CD4-positive, alpha-beta T cell treated with Interleukin-10 for 1 hour (primary cell): ENCODE measurements at regions not wholly inside any gene's neighbourhood (a gene's known extent, or its start where the extent isn't known, plus 50 kb on each side); places are given as distances from the start of the nearest gene placed in this dataset.
"Not testable (repeated sequence)": the region's sequence is repeated elsewhere in the genome, so short reads cannot be mapped to it uniquely, and the experiment has no call there.

Experiments
- DNase-seq: peaks from one replicate; pipeline ENCODE4 v3.0.0-alpha.2; 2020

DNA sequence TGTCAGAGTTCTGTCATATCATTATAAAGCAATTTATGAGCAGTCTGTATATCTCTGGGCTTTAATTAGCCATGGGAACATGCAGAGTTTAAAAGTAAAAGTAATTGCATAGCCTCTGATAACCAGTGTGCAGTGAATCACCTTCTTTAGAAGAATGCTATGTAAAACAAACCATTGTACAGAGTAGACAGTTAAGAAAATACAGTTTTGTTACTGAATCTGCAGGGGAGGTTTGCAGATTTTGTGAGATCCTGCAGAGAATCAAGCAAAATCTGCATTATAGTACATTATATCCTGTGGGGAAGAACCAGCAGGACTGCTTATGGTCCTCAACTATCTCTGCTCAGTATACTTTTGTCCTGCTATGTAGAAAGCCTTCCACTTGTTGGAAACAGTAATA is 396.2 kb upstream of the NAALADL2 start:
- no peak for DNase-seq

DNA sequence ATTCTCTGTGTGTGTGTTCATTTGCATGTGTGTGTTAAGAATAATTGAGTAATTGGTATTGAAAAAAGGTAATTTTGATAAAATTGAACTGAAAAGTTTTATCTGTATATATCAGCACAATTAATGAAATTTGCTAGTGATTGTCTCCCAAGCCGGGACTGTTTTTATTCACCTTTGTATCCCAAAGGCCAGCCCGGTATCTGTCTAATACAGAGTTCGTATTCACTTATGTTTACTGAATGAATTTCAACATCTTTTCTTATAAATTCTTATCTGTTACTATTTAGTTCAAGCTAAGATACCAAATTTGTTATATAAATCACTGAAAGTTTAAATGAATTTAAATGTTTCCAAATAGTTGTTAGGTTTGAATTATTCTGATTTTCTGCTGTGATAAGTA is 394.0 kb upstream of the NAALADL2 start:
- DNase-seq: no peak

DNA sequence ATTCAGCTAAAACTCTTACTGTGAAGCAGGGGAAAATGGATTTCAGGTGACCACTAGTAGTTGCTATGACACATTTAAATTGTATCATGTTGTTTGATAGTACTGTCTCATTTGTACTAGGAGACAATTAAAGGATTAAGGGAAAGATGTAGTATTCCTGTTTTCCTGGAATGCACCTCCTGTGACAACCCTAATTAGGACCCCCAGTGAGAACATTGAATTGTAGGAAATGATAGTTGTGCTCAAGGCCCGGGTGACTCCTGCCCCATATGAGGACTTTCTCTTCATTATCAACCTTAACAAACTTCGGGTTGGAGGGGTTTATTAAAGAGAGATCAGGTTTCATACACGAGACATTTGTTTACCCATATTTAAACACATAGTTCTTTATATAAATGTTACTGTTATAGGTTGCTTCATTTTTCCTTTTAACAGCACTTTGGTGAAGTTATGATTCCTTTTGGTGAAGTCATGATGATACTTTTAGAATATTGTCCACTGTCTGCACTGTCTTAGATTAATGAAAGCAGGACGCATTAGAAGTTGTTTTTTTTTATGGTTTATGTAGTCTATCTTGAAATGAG is 392.6 kb upstream of the NAALADL2 start:
- no peak for DNase-seq

DNA sequence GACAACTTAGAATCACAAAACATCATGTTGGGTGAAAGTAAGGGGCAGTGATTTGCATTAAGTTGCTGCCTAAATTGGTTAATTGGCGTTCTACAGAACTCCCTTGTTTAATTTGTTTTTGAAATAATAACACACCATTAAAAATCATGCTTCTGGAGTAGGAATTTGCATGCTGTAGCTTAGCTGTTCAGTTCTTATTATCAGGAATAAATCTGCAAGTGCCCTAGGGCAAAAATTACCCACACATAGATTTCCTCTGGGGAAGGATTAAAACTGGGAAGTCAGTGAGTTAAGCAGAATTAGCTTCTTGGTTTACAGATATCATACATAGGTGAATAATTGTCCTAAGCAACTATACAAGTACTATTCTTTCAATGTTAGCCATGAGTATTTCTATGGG is 381.6 kb upstream of the NAALADL2 start:
- DNase-seq: no peak

DNA sequence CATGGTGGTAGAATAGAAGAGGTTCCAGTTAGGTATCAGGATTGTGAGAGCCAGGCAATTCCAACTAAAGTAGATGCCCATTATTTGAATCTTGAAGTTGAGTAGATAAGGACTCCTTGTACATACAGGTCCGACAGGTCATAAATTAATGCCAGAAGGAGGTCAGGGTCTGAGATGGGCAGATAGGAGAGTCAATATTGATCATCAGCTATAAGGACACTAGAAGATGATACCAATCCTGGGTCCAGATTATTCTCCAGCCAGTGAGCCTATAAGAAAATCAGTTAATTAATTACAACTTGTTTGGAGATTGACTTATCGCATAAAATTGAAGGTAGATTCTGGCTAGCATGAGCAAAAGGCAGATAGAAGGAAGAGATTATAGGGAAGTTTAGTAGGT is 378.4 kb upstream of the NAALADL2 start:
- no peak for DNase-seq

DNA sequence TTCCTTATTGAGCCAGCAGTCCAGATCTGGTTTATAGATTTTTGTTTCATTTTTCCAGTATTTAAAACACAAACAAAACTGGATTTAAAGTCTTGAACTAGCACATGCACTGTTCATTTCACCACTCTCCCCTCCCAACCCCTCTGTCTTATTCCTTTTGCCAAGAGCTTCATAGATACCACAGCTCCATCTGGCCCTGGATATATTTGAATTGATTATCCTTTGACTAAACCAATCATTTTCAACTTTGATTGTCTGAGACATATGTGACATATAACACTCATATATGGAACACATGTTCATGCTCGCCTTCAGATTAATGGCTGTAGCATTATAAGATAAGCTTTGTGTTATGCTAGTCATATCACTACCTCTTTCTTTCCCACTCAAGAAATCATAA is 376.6 kb upstream of the NAALADL2 start:
- no peak for DNase-seq

DNA sequence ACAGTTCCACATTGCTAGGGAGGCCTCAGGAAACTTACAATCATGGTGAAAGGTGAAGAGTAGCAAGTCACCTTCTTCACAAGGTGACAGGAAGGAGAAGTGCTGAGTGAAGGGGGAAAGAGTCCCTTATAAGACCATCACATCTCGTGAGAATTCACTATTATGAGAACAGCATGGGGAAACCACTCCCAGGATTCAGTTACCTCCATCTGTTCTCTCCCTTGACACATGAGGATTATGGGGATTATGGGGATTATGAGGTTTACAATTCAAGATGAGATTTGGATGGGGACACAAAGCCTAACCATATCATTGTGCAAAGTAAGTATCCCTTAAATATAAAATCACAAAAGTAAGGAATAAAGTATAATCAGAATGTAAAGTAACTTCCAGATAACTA is 375.9 kb upstream of the NAALADL2 start:
- no peak for DNase-seq

DNA sequence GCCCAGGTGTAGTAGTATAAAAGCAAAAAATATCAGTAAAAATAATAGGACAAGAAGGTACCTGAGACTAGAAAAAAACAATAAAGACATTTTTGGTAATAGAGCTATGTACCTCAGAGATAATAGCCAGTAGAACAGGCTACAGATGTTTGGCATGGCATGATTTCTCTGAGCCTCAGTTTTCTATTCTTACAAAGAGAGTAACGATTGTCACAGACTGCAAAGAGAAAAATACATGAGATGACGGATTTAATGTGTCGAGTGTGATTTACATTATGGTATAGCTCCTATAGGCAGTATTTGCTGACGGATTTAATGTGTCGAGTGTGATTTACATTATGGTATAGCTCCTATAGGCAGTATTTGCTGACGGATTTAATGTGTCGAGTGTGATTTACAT is 375.3 kb upstream of the NAALADL2 start:
- DNase-seq: not testable (repeated sequence)

DNA sequence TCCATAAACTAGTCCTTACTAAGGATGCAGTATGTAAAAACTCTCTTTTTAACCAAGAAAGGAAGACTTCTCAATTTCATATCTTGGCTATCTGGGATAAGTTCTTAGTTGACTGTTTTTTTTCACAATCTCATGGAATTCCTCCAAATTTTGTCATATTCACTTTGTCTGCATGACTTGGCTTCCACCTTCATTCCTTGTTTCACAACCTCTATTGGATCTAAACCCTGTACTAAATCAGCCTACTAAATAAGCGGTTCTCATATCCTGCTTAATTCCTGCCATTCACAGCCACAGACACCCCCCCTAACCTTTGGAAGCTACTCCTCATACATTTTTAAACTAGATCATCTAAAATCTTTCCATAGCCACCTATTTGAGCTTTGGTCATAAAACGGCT is 370.6 kb upstream of the NAALADL2 start:
- DNase-seq: no peak

DNA sequence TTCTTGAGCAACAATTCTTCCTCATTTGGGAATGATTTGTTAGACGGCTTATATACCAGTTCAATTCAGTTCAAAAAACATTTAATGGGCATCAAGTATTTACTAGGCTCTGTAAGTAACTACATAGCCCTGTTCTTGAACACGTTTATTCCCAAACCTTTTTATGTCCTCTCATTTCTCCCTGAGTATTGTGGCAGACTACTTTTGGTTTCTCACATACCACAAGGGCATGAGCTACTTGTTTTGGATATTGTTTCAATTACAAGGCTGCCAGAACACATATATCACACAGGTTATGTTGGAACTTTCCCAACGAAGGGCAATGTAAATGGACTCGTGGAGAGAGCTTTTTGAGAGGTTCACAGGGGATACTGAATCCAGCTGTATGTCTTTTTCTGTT is 363.8 kb upstream of the NAALADL2 start:
- DNase-seq: no peak

DNA sequence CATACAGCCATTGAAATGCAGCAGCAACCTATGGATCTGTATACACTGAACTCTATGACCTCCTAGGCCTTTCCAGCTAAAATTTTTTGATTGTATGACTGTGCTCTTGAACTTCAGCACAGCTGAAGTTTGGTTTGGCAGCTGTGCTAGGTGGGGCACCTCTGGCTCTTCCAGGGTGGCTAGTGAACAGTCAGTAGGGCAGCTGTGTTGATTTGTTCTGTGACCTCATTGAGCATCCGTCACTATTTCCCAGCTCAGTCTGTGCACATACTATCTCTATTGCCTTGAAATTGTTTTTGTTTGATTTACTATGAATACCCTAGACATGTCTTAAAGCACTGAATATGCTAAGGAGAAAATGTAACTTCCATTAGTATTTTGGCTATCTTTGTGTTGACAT is 363.2 kb upstream of the NAALADL2 start:
- DNase-seq: no peak

DNA sequence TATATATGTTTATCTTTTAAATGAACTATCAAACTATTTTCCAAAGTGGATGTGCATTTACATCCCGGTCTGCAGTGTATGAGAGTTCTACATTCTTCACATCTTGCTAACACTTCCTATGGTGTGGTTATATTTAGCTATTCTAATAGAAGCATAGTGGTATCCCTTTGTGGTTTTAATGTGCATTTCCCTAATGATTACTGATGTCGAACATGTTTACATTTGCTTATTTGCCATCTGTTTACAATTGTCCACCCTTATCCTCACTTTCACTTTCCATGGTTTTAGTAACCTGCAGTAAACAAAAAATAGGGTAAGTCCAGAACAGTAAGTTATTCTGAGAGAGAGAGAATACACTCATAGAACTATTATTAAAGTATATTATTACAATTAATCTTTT is 360.5 kb upstream of the NAALADL2 start:
- no peak for DNase-seq

DNA sequence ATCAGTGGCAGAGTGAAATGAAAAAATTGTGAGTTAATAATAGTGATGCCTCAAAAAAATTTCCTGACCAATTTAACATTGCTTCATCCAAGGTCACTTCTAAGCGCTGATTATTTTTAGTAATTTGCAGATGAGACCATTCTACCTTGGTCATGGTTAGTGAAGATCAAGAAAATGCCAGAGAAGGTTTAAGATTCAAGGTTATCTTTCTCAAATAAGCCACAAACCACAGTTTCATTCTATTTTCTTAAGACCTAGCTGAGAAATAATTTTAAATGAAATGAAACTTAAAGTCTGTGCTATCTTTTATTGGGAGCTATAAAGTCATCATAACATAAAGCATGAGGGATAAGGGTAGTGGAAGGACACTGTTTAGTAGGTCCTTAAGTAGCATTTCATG is 353.9 kb upstream of the NAALADL2 start:
- no peak for DNase-seq

DNA sequence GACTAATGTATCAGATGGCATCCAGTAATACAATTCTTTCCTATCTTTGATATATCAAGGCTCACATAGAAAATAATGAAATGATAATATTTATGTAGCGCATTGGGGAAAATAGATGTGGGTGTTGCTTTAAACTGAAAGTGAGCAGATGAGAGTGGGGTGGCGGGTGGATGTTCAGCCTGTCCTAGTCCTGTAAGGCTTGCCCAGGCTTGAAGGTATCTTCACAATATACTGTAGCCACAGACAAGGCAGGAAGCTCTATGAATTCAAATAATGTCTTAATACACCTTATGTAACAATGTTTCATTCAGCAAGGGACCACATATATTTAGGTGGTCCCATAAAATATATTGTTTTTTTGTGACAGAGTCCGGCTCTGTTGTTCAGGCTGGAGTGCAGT is 334.9 kb upstream of the NAALADL2 start:
- no peak for DNase-seq

DNA sequence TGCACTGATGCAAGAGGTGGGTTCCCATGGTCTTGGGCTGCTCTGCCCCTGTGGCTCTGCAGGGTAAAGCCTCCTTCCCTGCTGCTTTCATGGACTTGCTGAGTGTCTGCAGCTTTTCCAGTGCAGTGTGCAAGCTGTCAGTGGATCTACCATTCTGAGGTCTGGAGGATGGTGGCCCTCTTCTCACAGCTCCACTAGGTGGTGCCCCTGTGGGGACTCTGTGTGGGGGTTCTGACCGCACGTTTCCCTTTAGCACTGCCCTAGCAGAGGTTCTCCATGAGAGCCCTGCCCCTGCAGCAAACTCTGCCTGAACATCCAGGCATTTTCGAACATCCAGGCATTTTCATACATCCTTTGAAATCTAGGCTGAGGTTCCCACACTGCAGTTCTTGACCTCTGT is 329.8 kb upstream of the NAALADL2 start:
- no peak for DNase-seq

DNA sequence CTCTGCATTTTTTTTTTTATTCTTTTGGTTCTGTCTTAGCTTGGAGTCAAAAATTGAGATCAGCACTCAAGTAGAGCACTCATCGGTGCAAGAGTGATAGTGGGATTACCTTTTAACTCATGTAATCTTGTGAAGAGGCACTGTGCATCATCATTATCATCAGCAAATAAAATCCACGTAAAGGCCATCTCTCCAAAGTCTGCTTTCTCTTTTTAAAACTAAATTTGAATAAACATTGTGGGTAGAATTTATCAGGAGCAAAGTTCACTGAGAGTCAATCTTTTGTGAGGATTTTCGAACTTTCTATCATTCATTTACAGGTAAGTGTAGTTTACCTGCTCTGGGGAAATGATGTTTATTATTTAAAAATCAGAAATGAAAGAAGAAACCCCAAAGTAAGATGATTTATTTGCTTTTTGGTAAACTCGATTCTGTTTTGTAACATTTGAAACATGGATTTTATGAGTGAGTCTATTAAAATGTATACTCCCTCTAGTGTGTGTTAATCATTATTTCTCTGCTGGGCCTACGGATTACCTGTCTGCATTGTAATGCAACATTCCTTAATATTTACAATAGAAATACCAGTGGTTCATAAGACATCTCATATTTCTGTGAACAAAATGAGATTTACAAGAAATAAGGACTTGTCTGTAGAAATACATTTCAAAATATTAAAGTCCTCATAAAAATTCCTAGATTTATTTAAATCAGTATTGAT is 327.7 kb upstream of the NAALADL2 start:
- no peak for DNase-seq

DNA sequence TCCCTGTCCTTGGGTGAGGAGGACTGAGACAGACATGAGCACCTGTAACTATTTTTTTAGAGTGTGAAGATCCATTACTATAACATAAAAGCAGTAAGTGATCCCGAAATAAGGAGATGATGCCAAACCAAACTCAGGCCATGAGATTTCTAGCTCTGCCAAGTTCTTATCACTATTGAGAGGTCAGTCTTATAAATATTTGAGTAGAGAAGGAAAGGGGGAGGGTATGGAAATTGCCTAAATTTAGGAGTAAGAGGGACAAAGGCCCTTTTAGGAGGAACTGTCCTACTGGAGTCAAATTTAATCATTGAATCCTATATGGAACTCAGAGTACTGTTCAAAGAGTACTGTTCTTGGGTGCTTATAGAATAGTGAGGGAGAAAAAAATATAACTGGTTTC is 326.9 kb upstream of the NAALADL2 start:
- no peak for DNase-seq

DNA sequence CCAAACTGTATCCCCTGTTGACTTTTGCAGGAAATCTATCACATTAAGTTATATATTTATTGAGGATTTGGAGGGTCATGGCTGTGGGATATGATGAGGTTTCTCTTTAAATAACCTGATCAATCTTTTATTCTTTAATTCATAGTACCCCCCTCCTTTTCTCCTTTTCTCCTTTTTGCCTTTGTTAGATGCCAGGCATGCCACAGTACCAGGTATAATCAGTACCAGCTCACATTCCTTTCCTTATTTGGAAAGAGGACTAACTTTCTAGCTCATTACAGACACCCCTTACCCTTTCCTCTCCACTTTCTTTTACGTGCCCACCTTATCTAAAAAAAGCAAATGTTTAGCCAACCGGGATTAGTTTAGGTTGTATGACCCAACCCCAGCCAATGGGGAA is 326.4 kb upstream of the NAALADL2 start:
- no peak for DNase-seq

DNA sequence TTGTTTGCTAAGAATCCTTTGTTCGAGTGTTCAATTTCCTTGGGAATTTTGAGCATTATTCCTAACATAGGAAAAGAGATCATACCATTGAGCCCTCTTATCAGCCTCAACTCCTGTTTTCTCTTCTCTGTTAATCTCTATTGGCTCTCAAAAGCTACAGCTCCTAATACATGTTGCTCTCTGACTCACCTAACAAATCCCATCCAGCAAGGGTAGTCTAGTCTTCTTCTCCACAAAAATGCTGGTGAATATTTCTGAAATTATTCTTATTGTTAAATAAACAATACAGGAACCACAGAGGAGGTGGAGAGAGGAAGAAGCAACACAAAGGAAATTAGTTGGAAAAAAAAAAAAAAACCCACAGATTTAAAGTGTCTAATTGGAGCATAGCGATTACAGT is 325.8 kb upstream of the NAALADL2 start:
- DNase-seq: no peak

DNA sequence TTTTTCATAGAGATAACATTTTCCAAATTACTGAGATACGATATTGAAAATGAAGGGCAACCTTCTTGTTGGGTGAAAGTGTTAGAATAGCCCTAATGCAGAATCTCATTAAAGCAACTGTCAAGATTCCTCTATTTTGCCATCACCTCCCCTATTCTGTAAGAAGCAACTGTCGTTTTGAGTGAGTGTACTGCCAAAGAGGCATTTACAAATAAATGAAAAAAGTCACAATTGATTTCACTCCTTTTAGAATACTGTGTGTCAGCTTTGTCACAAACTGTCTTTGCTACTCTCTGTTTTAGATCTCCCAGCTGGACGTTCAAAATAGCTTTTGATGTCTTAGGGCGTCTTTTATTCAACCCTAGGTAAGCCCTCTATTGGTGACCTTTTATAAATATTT is 322.8 kb upstream of the NAALADL2 start:
- DNase-seq: no peak

DNA sequence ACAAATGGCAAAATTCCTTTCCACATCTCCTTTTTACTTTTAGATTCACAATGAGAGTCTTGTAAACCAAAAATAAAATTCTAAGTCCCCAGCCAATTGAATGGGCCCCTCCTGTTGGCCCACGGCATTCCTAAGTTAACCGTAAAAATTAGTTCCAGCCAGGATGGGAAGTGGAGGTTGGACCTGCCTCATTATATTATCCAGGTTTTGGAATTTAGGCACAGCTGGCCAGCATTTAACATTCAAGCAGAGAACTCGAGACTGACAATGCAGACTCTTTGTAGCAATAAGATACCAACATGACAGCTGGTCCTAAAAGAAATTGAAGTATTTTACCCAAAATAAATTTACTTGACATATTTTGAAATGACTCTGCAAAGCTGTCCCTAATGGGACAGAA is 321.0 kb upstream of the NAALADL2 start:
- no peak for DNase-seq

DNA sequence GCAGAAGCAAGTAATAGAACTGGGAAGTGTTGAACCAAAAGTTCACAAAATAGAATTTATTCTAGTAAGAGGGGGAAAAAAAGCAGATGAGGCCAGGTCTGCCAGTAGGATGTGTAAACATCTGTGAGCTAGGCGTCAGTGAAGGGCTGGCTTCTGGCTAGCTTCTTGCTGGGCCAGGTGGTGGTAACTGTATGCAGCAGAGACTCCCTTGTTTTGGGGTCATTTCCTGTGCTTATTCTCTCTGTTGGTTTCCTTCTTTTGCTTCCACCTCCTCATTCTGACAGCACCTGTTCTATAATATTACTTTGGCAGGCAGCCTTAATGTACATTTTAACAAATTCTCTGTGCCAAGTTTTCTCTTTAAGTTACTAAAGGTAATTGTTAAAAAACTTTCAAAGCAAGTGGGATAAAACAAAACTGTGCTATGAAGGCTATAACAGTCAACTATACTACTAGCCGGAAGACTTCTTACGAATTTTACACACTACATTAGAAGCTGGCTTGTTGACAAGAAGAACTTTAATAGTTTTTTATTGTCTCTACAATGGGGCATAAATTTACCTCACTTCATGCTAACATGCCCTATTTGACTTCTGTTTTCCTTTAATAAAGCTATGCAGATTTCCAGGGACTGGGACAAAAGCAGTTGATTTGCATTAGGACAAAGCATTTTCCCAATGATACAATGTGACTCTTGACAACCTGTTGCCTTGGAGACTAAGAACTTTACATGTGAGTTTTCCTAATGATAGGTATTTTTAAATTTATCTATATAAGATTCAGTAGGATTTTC is 318.8 kb upstream of the NAALADL2 start:
- no peak for DNase-seq

DNA sequence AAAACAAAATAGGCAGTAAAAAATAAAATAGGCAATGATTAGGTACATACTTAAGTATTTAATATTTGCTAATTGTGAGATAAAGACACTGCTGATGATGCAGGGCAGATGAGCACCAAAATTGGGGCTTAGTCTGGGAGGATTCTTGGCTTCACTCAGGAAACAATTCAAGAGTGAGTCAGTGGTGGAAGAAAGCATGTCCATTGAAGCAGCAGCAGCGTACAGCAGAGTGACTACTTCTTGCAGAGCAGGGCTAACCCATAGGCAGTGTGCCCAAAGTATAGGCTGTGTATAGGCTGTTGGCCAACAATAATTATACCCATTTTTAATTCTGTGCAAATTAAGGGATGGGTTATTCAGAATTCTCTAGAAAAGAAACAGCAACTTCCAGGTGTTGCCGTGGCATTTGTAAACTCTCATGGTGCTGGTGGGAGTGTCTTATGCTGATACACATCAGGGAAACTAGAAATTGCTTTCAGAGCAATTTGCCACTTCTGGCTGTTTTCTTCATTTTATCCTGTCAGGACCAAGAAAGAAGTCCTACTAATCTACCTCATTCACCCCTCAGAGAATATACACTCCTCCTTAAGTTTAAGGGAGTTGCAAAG is 317.3 kb upstream of the NAALADL2 start:
- no peak for DNase-seq
